ENCODE measurements at regions not wholly inside any gene's neighbourhood (a gene's known extent, or its start where the extent isn't known, plus 50 kb on each side); places are given as distances from the start of the nearest gene placed in this dataset.

DNA sequence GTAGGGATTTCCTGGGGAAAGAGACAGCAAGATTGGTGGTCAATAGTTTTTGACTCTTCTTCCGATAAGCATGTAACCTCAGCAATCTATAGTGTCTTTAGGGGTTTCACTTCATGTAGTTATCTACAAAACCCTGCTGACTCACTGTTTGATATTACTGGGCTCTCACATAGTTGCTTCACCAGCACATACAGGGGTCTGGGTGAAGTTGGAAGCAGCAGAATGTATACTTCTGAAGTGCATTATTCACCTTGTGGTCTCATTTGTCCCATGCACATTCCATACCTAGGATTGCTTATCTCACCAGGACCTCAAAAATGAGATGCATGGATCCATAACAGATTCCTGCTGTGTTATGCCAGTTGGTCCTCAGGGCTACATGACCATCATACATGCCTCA, 280.0 kb downstream of the LRIG3 start:
- TF ChIP-seq, protein P1, sequence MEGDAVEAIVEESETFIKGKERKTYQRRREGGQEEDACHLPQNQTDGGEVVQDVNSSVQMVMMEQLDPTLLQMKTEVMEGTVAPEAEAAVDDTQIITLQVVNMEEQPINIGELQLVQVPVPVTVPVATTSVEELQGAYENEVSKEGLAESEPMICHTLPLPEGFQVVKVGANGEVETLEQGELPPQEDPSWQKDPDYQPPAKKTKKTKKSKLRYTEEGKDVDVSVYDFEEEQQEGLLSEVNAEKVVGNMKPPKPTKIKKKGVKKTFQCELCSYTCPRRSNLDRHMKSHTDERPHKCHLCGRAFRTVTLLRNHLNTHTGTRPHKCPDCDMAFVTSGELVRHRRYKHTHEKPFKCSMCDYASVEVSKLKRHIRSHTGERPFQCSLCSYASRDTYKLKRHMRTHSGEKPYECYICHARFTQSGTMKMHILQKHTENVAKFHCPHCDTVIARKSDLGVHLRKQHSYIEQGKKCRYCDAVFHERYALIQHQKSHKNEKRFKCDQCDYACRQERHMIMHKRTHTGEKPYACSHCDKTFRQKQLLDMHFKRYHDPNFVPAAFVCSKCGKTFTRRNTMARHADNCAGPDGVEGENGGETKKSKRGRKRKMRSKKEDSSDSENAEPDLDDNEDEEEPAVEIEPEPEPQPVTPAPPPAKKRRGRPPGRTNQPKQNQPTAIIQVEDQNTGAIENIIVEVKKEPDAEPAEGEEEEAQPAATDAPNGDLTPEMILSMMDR (IDR thresholded peaks at IDR 0.05; ENCODE audit: low read length): no peak
- TF ChIP-seq EZH2 (IDR thresholded peaks at IDR 0.05; ENCODE audit: borderline replicate concordance, low read length): no peak
